ENCODE measurements at regions not wholly inside any gene's neighbourhood (a gene's known extent, or its start where the extent isn't known, plus 50 kb on each side); places are given as distances from the start of the nearest gene placed in this dataset.
"Not testable (repeated sequence)": the region's sequence is repeated elsewhere in the genome, so short reads cannot be mapped to it uniquely, and the experiment has no call there.

DNA sequence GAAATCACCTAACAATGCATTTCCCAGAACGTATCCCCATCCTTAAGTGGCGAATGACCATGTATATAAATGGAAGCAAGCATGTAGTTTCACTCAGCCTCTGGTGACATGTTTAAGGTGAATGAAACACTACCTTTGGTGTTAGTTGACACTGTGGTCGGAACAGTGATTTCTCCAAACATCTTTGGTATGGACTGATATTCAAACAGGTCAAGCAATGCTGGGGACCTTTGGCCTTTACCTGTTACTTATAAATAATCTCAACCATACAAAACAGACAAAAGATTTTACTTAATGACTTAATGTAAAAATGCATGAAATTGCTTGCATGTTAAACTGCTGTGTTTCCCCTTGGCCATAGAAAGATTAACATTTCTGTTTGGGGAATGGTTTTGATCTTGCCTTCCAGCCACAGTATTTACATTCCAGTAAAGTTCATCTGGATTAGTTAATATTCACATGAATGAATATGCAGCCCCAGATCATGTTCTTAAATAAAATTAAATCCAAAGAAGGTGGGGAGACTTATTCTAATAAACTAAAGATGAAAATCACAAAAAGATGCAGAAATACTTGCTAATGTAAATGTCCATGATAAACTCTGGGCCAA lies 74.4 kb upstream of the HES1 start:
- TF ChIP-seq POLR2A (IDR thresholded peaks at IDR 0.05), result no peak
- TF ChIP-seq, protein P1, sequence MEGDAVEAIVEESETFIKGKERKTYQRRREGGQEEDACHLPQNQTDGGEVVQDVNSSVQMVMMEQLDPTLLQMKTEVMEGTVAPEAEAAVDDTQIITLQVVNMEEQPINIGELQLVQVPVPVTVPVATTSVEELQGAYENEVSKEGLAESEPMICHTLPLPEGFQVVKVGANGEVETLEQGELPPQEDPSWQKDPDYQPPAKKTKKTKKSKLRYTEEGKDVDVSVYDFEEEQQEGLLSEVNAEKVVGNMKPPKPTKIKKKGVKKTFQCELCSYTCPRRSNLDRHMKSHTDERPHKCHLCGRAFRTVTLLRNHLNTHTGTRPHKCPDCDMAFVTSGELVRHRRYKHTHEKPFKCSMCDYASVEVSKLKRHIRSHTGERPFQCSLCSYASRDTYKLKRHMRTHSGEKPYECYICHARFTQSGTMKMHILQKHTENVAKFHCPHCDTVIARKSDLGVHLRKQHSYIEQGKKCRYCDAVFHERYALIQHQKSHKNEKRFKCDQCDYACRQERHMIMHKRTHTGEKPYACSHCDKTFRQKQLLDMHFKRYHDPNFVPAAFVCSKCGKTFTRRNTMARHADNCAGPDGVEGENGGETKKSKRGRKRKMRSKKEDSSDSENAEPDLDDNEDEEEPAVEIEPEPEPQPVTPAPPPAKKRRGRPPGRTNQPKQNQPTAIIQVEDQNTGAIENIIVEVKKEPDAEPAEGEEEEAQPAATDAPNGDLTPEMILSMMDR (IDR thresholded peaks at IDR 0.05), result no peak
- H3K27me3 ChIP-seq, result no peaks in the 10 kb centered on the region
- DNase-seq, result no peak
- H3K36me3 ChIP-seq (ENCODE audit: low read depth, missing control alignments), result no peaks in the 10 kb centered on the region
- H3K9me3 ChIP-seq, result no peaks in the 10 kb centered on the region
- H3K27ac ChIP-seq, result no peak overlapping the region
- H3K4me3 ChIP-seq, result no peak overlapping the region
- intact Hi-C loops (cut with DNase I; ENCODE audit: low total_unique reads), result no loop called here
- 90 to 94% methylated on average over 3 of the region's 3 CpGs for WGBS, 2 donors
- H3K4me1 ChIP-seq, result peaks cover 14% of the 10 kb centered on the region

DNA sequence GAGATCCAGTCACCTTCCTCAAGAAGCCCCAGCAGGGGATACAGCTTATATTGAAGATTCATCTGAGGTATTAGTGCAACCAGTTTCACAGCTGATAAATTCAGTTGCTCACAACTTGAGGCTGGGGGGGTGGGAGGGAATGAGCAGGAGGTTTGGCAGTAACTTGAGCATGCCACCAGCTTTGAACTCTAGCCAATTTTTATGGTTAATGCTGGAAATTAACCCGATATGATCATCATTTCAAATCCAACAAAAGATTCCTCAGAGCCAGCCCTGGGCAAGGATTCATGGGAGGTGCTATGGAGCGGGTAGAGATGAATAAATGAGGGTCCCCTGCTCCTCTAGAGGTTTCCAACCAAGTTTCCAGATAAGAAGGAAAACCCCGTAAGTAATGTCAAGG lies 73.1 kb upstream of the HES1 start:
- no peak for TF ChIP-seq POLR2A (IDR thresholded peaks at IDR 0.05)
- TF ChIP-seq, protein P1 (IDR thresholded peaks at IDR 0.05), result no peak
- no peak for DNase-seq
- Histone ChIP-seq H3K4me3 (no peak overlapping the region), H3K27ac (no peak overlapping the region), H3K27me3 (no peaks in the 10 kb centered on the region), H3K9me3 (no peaks in the 10 kb centered on the region), H3K36me3 (ENCODE audit: low read depth, missing control alignments) (no peaks in the 10 kb centered on the region), H3K4me1 (peaks cover 14% of the 10 kb centered on the region)
- 43 to 62% methylated on average over 3 of the region's 3 CpGs for WGBS, 2 donors
- intact Hi-C loops (cut with DNase I; ENCODE audit: low total_unique reads), result no loop called here

DNA sequence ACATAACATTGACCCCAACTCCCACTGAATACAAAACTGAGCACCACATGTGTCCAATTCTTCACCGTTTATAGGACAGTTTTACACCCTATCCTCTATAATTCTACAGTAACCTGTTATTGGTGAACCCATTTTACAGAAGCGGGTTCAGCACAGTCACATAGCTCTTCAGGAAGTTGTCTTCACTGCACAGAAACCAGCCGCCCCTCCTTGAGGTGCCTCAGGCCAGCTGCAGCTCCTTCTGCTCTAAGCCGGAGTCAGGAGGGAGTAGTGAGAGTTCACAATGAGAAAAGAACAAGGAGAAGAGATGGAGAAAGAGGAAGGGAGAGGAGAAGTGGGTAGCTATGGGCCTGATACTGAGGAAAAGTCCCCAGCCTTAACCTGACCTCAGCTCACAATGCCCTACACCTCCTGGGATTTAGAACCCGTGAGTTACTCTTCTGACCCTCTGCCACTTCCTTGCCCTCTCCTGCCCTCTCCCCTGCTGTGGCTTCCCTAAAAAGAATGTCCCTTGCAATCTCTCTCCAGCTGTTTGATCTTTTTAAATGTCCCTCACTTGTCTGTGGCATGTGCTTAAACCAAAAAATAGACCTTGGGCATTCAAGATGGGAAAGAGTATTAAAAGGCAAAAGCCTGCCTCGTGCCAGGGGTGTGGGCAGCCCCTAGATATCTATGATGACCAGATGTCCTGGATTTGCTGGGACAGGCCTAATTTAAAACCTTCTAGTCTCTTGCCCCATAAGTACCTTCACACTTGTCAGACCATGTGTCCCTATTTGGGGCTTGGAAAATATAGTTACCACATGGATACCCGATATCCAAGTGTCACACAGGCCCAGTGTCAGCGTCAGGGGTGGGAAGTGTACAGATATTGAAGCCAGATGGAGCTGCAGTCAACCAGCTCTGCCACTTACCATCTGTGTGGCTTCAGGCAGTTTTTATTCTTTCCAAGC lies 71.3 kb upstream of the HES1 start:
- TF ChIP-seq, protein P1 (IDR thresholded peaks at IDR 0.05), result no peak
- TF ChIP-seq POLR2A (IDR thresholded peaks at IDR 0.05), result no peak
- Histone ChIP-seq H3K4me1 (no peaks in the 10 kb centered on the region), H3K27me3 (no peaks in the 10 kb centered on the region), H3K4me3 (no peak overlapping the region), H3K27ac (no peak overlapping the region), H3K9me3 (no peaks in the 10 kb centered on the region), H3K36me3 (ENCODE audit: low read depth, missing control alignments) (no peaks in the 10 kb centered on the region)
- no peak for DNase-seq
- intact Hi-C loops (cut with DNase I; ENCODE audit: low total_unique reads), result no loop called here
- WGBS, 2 donors, result 91 to 92% methylated on average over 8 of the region's 8 CpGs

DNA sequence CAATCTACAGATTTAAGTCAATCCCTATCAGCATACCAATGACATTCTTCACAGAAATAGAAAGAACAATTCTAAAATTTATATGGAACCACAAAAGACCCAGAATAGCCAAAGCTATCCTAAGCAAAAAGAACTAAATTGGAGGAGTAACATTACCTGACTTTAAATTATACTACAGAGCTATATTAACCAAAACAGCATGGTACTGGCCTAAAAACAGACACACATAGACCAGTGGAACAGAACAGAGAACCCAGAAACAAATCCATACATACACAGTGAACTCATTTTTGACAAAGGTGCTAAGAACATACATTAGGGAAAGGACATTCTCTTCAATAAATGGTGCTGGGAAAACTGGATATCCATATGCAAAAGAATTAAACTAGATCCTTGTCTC lies 68.6 kb upstream of the HES1 start:
- DNase-seq; H3K27ac ChIP-seq; H3K4me1 ChIP-seq; H3K4me3 ChIP-seq; intact Hi-C loops (cut with DNase I; ENCODE audit: low total_unique reads); H3K27me3 ChIP-seq; H3K9me3 ChIP-seq; H3K36me3 ChIP-seq (ENCODE audit: low read depth, missing control alignments): not testable (repeated sequence)

DNA sequence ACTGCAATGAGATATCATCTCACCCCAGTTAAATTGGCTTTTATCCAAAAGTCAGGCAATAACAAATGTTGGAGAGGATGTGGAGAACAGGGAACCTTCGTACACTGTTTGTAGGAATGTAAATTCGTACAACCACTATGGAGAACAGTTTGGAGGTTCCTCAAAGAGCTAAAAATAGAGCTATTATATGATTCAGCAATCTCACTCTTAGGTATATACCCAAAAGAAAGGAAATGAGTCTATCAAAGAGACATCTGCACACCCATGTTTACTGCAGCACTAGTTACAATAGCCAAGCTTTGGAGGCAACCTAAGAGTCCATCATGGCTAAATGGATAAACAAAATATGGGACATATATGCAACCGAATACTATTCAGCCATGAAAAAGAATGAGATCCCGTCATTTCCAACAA lies 68.0 kb upstream of the HES1 start:
- no peak for DNase-seq
- no peaks in the 10 kb centered on the region for H3K27me3 ChIP-seq
- peaks cover 5% of the 10 kb centered on the region for H3K4me1 ChIP-seq
- no peak overlapping the region for H3K27ac ChIP-seq
- no peaks in the 10 kb centered on the region for H3K9me3 ChIP-seq
- TF ChIP-seq, protein P1 (IDR thresholded peaks at IDR 0.05), result no peak
- TF ChIP-seq POLR2A (IDR thresholded peaks at IDR 0.05), result no peak
- H3K36me3 ChIP-seq (ENCODE audit: low read depth, missing control alignments), result no peaks in the 10 kb centered on the region
- 66 to 71% methylated on average over 4 of the region's 4 CpGs for WGBS, 2 donors
- intact Hi-C loops (cut with DNase I; ENCODE audit: low total_unique reads), result no loop called here
- no peak overlapping the region for H3K4me3 ChIP-seq
